HL-60 (cell line): ENCODE measurements at regions not wholly inside any gene's neighbourhood (a gene's known extent, or its start where the extent isn't known, plus 50 kb on each side); places are given as distances from the start of the nearest gene placed in this dataset.

Experiments
- DNase-seq, 2 experiments: peaks; one replicate each; pipeline ENCODE4 v3.0.0-alpha.2; 2010 to 2020; ENCODE audit warnings: low read depth in 1 of 2, low spot score in 1 of 2
- H3K27ac ChIP-seq: fragments of 250-450 bp; sonication (Bioruptor Pico); replicated peaks from 2 replicates; pipeline ENCODE4 v1.5.1; 2020; ENCODE audit warnings: mild to moderate bottlenecking, moderate library complexity
- H3K27me3 ChIP-seq: fragments of 250-450 bp; sonication (Bioruptor Pico); 2 replicates; pipeline ENCODE4 v1.5.1; 2021; ENCODE audit warnings: mild to moderate bottlenecking, moderate library complexity; ENCODE audit not compliant: insufficient read depth, poor library complexity, severe bottlenecking
- H3K4me3 ChIP-seq: replicated peaks from 2 replicates; pipeline ENCODE4 v1.5.1; 2011; ENCODE audit warnings: mild to moderate bottlenecking, control low read depth, low read length; ENCODE audit not compliant: insufficient read depth
- GABPA ChIP-seq: IDR thresholded peaks from 2 replicates; pipeline ENCODE4 v1.6.1; 2012; ENCODE audit warnings: low read depth
- POLR2AphosphoS5 ChIP-seq: IDR thresholded peaks from 2 replicates; pipeline ENCODE4 v1.6.1; 2012; ENCODE audit warnings: low read depth
- REST ChIP-seq: IDR thresholded peaks from 2 replicates; pipeline ENCODE4 v1.6.1; 2012; ENCODE audit warnings: low read depth; ENCODE audit not compliant: insufficient replicate concordance
- SPI1 ChIP-seq: IDR thresholded peaks from 2 replicates; pipeline ENCODE4 v1.6.1; 2012; ENCODE audit warnings: low read depth, mild to moderate bottlenecking, borderline replicate concordance
- TF ChIP-seq, protein P1 (sequence below): IDR thresholded peaks from one replicate; pipeline ENCODE4 v1.5.1; 2011; ENCODE audit warnings: low read length, control low read depth, inconsistent platforms; ENCODE audit not compliant: insufficient read depth

- Histone ChIP-seq H3K27ac (no peak overlapping the region), H3K27me3 (no peaks in the 10 kb centered on the region), H3K4me3 (no peak overlapping the region)
- no peak for DNase-seq
- TF ChIP-seq REST: no peak
- TF ChIP-seq POLR2AphosphoS5: no peak
- TF ChIP-seq GABPA: no peak
- TF ChIP-seq, protein P1, sequence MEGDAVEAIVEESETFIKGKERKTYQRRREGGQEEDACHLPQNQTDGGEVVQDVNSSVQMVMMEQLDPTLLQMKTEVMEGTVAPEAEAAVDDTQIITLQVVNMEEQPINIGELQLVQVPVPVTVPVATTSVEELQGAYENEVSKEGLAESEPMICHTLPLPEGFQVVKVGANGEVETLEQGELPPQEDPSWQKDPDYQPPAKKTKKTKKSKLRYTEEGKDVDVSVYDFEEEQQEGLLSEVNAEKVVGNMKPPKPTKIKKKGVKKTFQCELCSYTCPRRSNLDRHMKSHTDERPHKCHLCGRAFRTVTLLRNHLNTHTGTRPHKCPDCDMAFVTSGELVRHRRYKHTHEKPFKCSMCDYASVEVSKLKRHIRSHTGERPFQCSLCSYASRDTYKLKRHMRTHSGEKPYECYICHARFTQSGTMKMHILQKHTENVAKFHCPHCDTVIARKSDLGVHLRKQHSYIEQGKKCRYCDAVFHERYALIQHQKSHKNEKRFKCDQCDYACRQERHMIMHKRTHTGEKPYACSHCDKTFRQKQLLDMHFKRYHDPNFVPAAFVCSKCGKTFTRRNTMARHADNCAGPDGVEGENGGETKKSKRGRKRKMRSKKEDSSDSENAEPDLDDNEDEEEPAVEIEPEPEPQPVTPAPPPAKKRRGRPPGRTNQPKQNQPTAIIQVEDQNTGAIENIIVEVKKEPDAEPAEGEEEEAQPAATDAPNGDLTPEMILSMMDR: no peak
- no peak for TF ChIP-seq SPI1
Observed at GRCh38 chr11:109223451-109223850, 198.5 kb upstream of the C11orf87 start.

- DNase-seq: no peak
- TF ChIP-seq POLR2AphosphoS5: no peak
- no peak for TF ChIP-seq GABPA
- TF ChIP-seq, protein P1: no peak
- no peak for TF ChIP-seq REST
- no peak for TF ChIP-seq SPI1
Observed at GRCh38 chr11:109229682-109230081, 192.3 kb upstream of the C11orf87 start.

GRCh38 chr11:109236188-109236587 lies 185.8 kb upstream of the C11orf87 start:
- Histone ChIP-seq H3K4me3 (no peak overlapping the region), H3K27ac (no peak overlapping the region), H3K27me3 (no peaks in the 10 kb centered on the region)

More at GRCh38 chr11:109229682-109230081, 192.3 kb upstream of the C11orf87 start:
- no peak overlapping the region for H3K4me3 ChIP-seq
- H3K27me3 ChIP-seq: no peaks in the 10 kb centered on the region
- H3K27ac ChIP-seq: no peak overlapping the region

More at GRCh38 chr11:109236188-109236587, 185.8 kb upstream of the C11orf87 start:
- no peak for DNase-seq
- TF ChIP-seq REST (no peak), SPI1 (no peak), GABPA (no peak), POLR2AphosphoS5 (no peak)
- TF ChIP-seq, protein P1: no peak
